ENCODE measurements at regions not wholly inside any gene's neighbourhood (a gene's known extent, or its start where the extent isn't known, plus 50 kb on each side); places are given as distances from the start of the nearest gene placed in this dataset.

DNA sequence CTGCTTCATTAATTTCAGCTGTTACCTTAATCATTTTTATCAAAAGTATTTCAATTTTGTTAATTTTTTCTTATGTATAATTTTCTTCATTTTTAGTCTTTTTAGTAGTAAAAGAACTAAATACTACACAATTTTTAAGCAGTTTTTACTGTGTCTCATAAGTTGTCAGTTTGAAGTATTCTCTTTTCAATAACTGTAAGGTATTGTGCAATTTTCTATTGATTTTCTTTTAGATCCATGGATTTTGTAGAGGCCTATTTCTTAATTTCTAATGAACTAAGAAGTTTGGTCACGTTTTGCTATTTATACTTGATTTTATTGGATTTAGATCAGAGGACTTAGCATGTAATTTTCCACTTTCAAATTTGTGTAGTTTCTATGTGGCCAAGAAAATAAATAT lies 207.7 kb upstream of the PRR16 start:
- dilution Hi-C loops (cut with MboI; ENCODE audit: extremely low pct_ligation_motif_present, low sequenced_read_pairs): no loop called here
- FAIRE-seq: no peak
- DNase-seq (ENCODE audit: low read depth, low spot score): no peak

DNA sequence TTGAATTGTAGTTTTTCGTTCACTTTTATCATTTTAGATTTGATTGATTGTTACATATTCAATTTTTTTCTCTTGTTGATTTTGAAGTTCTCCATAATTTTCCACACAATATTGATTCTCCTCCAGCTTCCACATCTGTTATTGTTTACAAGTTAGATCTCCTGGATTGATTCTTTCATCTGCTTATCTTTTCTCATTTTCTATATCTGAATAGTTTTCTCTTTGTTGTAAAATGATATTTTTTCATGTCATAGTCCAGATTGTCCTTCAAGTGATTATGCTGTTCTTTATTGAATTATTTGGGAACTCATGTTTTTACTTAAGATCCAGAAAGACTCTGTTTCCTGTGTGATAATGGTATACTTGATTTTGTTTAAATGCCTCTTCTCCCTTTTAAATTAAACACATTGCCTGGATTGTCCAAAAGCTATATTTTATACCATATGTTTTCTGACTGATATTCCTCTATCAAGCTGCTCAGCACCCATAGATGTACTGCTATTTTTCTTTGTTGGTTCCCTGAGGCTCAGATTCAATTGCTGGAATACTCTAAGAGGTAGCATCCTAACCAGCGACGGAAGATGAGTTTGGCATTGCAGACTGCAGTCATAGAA lies 206.6 kb upstream of the PRR16 start:
- H3K9me3 ChIP-seq (ENCODE audit: control insufficient read depth, low read depth, low read length): no peaks in the 10 kb centered on the region

More for the DNA sequence above, 207.7 kb upstream of the PRR16 start:
- Histone ChIP-seq H4K20me1 (ENCODE audit: control insufficient read depth, extremely low read depth, insufficient read depth, low read length) (no peaks in the 10 kb centered on the region), H3K27ac (ENCODE audit: control insufficient read depth, insufficient read depth, low read length) (no peak overlapping the region), H3K36me3 (ENCODE audit: control insufficient read depth in 2 of 2, extremely low read depth in 1 of 2, insufficient read depth in 2 of 2, low read length in 2 of 2) (no peaks in the 10 kb centered on the region), H3K4me3 (ENCODE audit: control insufficient read depth in 2 of 3, extremely low read depth in 1 of 3, insufficient read depth in 2 of 3, low read depth in 1 of 3, low read length in 3 of 3) (no peak overlapping the region), H3K27me3 (ENCODE audit: control insufficient read depth, extremely low read depth, insufficient read depth, low read length) (no peaks in the 10 kb centered on the region), H3K79me2 (ENCODE audit: control insufficient read depth, insufficient read depth, low read length) (no peaks in the 10 kb centered on the region), H2AFZ (ENCODE audit: control insufficient read depth, low read length) (no peak overlapping the region), H3K4me1 (ENCODE audit: control insufficient read depth, extremely low read depth, insufficient read depth, low read length) (no peaks in the 10 kb centered on the region), H3K9me1 (ENCODE audit: control insufficient read depth, extremely low read depth, insufficient read depth, low read length) (no peaks in the 10 kb centered on the region), H3K9me3 (ENCODE audit: control insufficient read depth, low read depth, low read length) (no peaks in the 10 kb centered on the region), H3K9ac (ENCODE audit: control insufficient read depth, extremely low read depth, insufficient read depth, low read length) (no peak overlapping the region), H3K4me2 (ENCODE audit: control insufficient read depth, extremely low read depth, insufficient read depth, low read depth, low read length) (no peak overlapping the region)
- TF ChIP-seq EZH2 (IDR thresholded peaks at IDR 0.05; ENCODE audit: low read length): no peak
- TF ChIP-seq, protein P1, sequence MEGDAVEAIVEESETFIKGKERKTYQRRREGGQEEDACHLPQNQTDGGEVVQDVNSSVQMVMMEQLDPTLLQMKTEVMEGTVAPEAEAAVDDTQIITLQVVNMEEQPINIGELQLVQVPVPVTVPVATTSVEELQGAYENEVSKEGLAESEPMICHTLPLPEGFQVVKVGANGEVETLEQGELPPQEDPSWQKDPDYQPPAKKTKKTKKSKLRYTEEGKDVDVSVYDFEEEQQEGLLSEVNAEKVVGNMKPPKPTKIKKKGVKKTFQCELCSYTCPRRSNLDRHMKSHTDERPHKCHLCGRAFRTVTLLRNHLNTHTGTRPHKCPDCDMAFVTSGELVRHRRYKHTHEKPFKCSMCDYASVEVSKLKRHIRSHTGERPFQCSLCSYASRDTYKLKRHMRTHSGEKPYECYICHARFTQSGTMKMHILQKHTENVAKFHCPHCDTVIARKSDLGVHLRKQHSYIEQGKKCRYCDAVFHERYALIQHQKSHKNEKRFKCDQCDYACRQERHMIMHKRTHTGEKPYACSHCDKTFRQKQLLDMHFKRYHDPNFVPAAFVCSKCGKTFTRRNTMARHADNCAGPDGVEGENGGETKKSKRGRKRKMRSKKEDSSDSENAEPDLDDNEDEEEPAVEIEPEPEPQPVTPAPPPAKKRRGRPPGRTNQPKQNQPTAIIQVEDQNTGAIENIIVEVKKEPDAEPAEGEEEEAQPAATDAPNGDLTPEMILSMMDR (optimal IDR thresholded peaks at IDR 0.05 in 1 of 3, IDR thresholded peaks at IDR 0.05 in 1 of 3, conservative IDR thresholded peaks at IDR 0.05 in 1 of 3; ENCODE audit: extremely low read depth in 1 of 3, insufficient read depth in 2 of 3, low read length in 3 of 3): no peak

More for the DNA sequence above, 206.6 kb upstream of the PRR16 start:
- H3K36me3 ChIP-seq (ENCODE audit: control insufficient read depth in 2 of 2, extremely low read depth in 1 of 2, insufficient read depth in 2 of 2, low read length in 2 of 2): no peaks in the 10 kb centered on the region
- H3K27ac ChIP-seq (ENCODE audit: control insufficient read depth, insufficient read depth, low read length): no peak overlapping the region
- FAIRE-seq: no peak
- no peaks in the 10 kb centered on the region for H3K9me1 ChIP-seq (ENCODE audit: control insufficient read depth, extremely low read depth, insufficient read depth, low read length)
- no peak for DNase-seq (ENCODE audit: low read depth, low spot score)
- no peaks in the 10 kb centered on the region for H3K27me3 ChIP-seq (ENCODE audit: control insufficient read depth, extremely low read depth, insufficient read depth, low read length)
- dilution Hi-C loops (cut with MboI; ENCODE audit: extremely low pct_ligation_motif_present, low sequenced_read_pairs): no loop called here
- H3K4me3 ChIP-seq (ENCODE audit: control insufficient read depth in 2 of 3, extremely low read depth in 1 of 3, insufficient read depth in 2 of 3, low read depth in 1 of 3, low read length in 3 of 3): no peak overlapping the region
- H3K4me1 ChIP-seq (ENCODE audit: control insufficient read depth, extremely low read depth, insufficient read depth, low read length): no peaks in the 10 kb centered on the region
- no peaks in the 10 kb centered on the region for H3K79me2 ChIP-seq (ENCODE audit: control insufficient read depth, insufficient read depth, low read length)
- H2AFZ ChIP-seq (ENCODE audit: control insufficient read depth, low read length): no peak overlapping the region
- no peak overlapping the region for H3K4me2 ChIP-seq (ENCODE audit: control insufficient read depth, extremely low read depth, insufficient read depth, low read depth, low read length)
- H3K9ac ChIP-seq (ENCODE audit: control insufficient read depth, extremely low read depth, insufficient read depth, low read length): no peak overlapping the region
- H4K20me1 ChIP-seq (ENCODE audit: control insufficient read depth, extremely low read depth, insufficient read depth, low read length): no peaks in the 10 kb centered on the region
- no peak for TF ChIP-seq EZH2 (IDR thresholded peaks at IDR 0.05; ENCODE audit: low read length)
- TF ChIP-seq, protein P1 (optimal IDR thresholded peaks at IDR 0.05 in 1 of 3, IDR thresholded peaks at IDR 0.05 in 1 of 3, conservative IDR thresholded peaks at IDR 0.05 in 1 of 3; ENCODE audit: extremely low read depth in 1 of 3, insufficient read depth in 2 of 3, low read length in 3 of 3): no peak
